RPMI8226 (cell line): ENCODE measurements at regions not wholly inside any gene's neighbourhood (a gene's known extent, or its start where the extent isn't known, plus 50 kb on each side); places are given as distances from the start of the nearest gene placed in this dataset.
"Not testable (repeated sequence)": the region's sequence is repeated elsewhere in the genome, so short reads cannot be mapped to it uniquely, and the experiment has no call there.

ENCODE experiments used
- DNase-seq: peaks from one replicate; pipeline ENCODE4 v3.0.0-alpha.2; 2015

GRCh38 chr4:179164267-179164999 lies 1722.2 kb upstream of the AGA start:
- DNase-seq: no peak

- no peak for DNase-seq
Measured at GRCh38 chr4:179165000-179165738, 1722.9 kb upstream of the AGA start.

GRCh38 chr4:179165862-179166261 lies 1723.6 kb upstream of the AGA start:
- no peak for DNase-seq

- not testable (repeated sequence) for DNase-seq
Measured at GRCh38 chr4:179170308-179170707, 1728.1 kb upstream of the AGA start.

- DNase-seq: no peak
Measured at GRCh38 chr4:179182741-179183140, 1740.5 kb upstream of the AGA start.

GRCh38 chr4:179195887-179196286 lies 1753.7 kb upstream of the AGA start:
- no peak for DNase-seq

- DNase-seq: no peak
Measured at GRCh38 chr4:179196511-179196910, 1754.3 kb upstream of the AGA start.

- no peak for DNase-seq
Measured at GRCh38 chr4:179200681-179201080, 1758.4 kb upstream of the AGA start.

GRCh38 chr4:179225594-179225993 lies 1783.4 kb upstream of the AGA start:
- DNase-seq: no peak

GRCh38 chr4:179248821-179249220 lies 1806.6 kb upstream of the AGA start:
- no peak for DNase-seq

- no peak for DNase-seq
Measured at GRCh38 chr4:179268791-179269190, 1826.6 kb upstream of the AGA start.

- no peak for DNase-seq
Measured at GRCh38 chr4:179272282-179272681, 1830.0 kb upstream of the AGA start.

- DNase-seq: no peak
Measured at GRCh38 chr4:179278647-179279046, 1836.4 kb upstream of the AGA start.

- no peak for DNase-seq
Measured at GRCh38 chr4:179285696-179286095, 1843.5 kb upstream of the AGA start.

GRCh38 chr4:179291657-179292056 lies 1849.4 kb upstream of the AGA start:
- DNase-seq: no peak

GRCh38 chr4:179292468-179292867 lies 1850.2 kb upstream of the AGA start:
- no peak for DNase-seq

- DNase-seq: peak; percentile 48
Measured at GRCh38 chr4:179307297-179308136, 1865.3 kb upstream of the AGA start.

GRCh38 chr4:179313823-179314222 lies 1871.6 kb upstream of the AGA start:
- no peak for DNase-seq

GRCh38 chr4:179325181-179325580 lies 1882.9 kb upstream of the AGA start:
- no peak for DNase-seq

- DNase-seq: no peak
Measured at GRCh38 chr4:179328627-179329026, 1886.4 kb upstream of the AGA start.

- DNase-seq: no peak
Measured at GRCh38 chr4:179331362-179331761, 1889.1 kb upstream of the AGA start.

GRCh38 chr4:179344861-179345260 lies 1902.6 kb upstream of the AGA start:
- DNase-seq: no peak

- no peak for DNase-seq
Measured at GRCh38 chr4:179352221-179352620, 1910.0 kb upstream of the AGA start.

GRCh38 chr4:179353786-179354185 lies 1911.5 kb upstream of the AGA start:
- DNase-seq: no peak
